ENCODE measurements at regions not wholly inside any gene's neighbourhood (a gene's known extent, or its start where the extent isn't known, plus 50 kb on each side); places are given as distances from the start of the nearest gene placed in this dataset.
"Not testable (repeated sequence)": the region's sequence is repeated elsewhere in the genome, so short reads cannot be mapped to it uniquely, and the experiment has no call there.

GRCh38 chr6:115159733-115160132 is 816.9 kb upstream of the HS3ST5 start:
- Histone ChIP-seq H3K27me3 (ENCODE audit: control insufficient read depth, insufficient read depth, low read length) (no peaks in the 10 kb centered on the region), H3K36me3 (ENCODE audit: control insufficient read depth, insufficient read depth, low read length) (no peaks in the 10 kb centered on the region), H3K4me3 (ENCODE audit: low read depth, low read length) (no peak overlapping the region)
- TF ChIP-seq CTCF (IDR thresholded peaks at IDR 0.05; ENCODE audit: insufficient read depth, low read depth, low read length) = no peak
- CTCF ChIA-PET = no interaction called here
- POLR2A ChIA-PET = no interaction called here
- DNase-seq (ENCODE audit: low read depth) = no peak

GRCh38 chr6:115137910-115138309 is 795.1 kb upstream of the HS3ST5 start:
- POLR2A ChIA-PET = no interaction called here
- TF ChIP-seq CTCF (IDR thresholded peaks at IDR 0.05; ENCODE audit: insufficient read depth, low read depth, low read length) = no peak

GRCh38 chr6:115133790-115134189 is 791.0 kb upstream of the HS3ST5 start:
- DNase-seq (ENCODE audit: low read depth) = no peak
- ChIA-PET POLR2A (no interaction called here), CTCF (no interaction called here)
- TF ChIP-seq CTCF (IDR thresholded peaks at IDR 0.05; ENCODE audit: insufficient read depth, low read depth, low read length) = no peak
- Histone ChIP-seq H3K27me3 (ENCODE audit: control insufficient read depth, insufficient read depth, low read length) (no peaks in the 10 kb centered on the region), H3K36me3 (ENCODE audit: control insufficient read depth, insufficient read depth, low read length) (no peaks in the 10 kb centered on the region), H3K4me3 (ENCODE audit: low read depth, low read length) (no peak overlapping the region)

More at GRCh38 chr6:115137910-115138309, 795.1 kb upstream of the HS3ST5 start:
- H3K36me3 ChIP-seq (ENCODE audit: control insufficient read depth, insufficient read depth, low read length) = no peaks in the 10 kb centered on the region
- CTCF ChIA-PET = no interaction called here
- DNase-seq (ENCODE audit: low read depth) = no peak
- no peaks in the 10 kb centered on the region for H3K27me3 ChIP-seq (ENCODE audit: control insufficient read depth, insufficient read depth, low read length)
- H3K4me3 ChIP-seq (ENCODE audit: low read depth, low read length) = no peak overlapping the region

- no peak for DNase-seq (ENCODE audit: low read depth)
- ChIA-PET POLR2A (no interaction called here), CTCF (no interaction called here)
- Histone ChIP-seq H3K4me3 (ENCODE audit: low read depth, low read length) (no peak overlapping the region), H3K27me3 (ENCODE audit: control insufficient read depth, insufficient read depth, low read length) (no peaks in the 10 kb centered on the region), H3K36me3 (ENCODE audit: control insufficient read depth, insufficient read depth, low read length) (no peaks in the 10 kb centered on the region)
- TF ChIP-seq CTCF (IDR thresholded peaks at IDR 0.05; ENCODE audit: insufficient read depth, low read depth, low read length) = no peak
Observed at GRCh38 chr6:115131709-115132490, 789.1 kb upstream of the HS3ST5 start.

GRCh38 chr6:115121513-115121912 is 778.7 kb upstream of the HS3ST5 start:
- POLR2A ChIA-PET; DNase-seq (ENCODE audit: low read depth); CTCF ChIA-PET; H3K4me3 ChIP-seq (ENCODE audit: low read depth, low read length); H3K36me3 ChIP-seq (ENCODE audit: control insufficient read depth, insufficient read depth, low read length); H3K27me3 ChIP-seq (ENCODE audit: control insufficient read depth, insufficient read depth, low read length): not testable (repeated sequence)

GRCh38 chr6:115120391-115120790 is 777.6 kb upstream of the HS3ST5 start:
- ChIA-PET CTCF (no interaction called here), POLR2A (no interaction called here)
- no peak for DNase-seq (ENCODE audit: low read depth)
- H3K36me3 ChIP-seq (ENCODE audit: control insufficient read depth, insufficient read depth, low read length) = no peaks in the 10 kb centered on the region
- TF ChIP-seq CTCF (IDR thresholded peaks at IDR 0.05; ENCODE audit: insufficient read depth, low read depth, low read length) = no peak
- no peaks in the 10 kb centered on the region for H3K27me3 ChIP-seq (ENCODE audit: control insufficient read depth, insufficient read depth, low read length)
- no peak overlapping the region for H3K4me3 ChIP-seq (ENCODE audit: low read depth, low read length)
